Fibroblast of peridontal ligament (primary cell): ENCODE measurements at regions not wholly inside any gene's neighbourhood (a gene's known extent, or its start where the extent isn't known, plus 50 kb on each side); places are given as distances from the start of the nearest gene placed in this dataset.

Source experiments
- DNase-seq: peaks from one replicate; pipeline ENCODE4 v3.0.0-alpha.2; 2010; ENCODE audit errors: extremely low read depth

DNA sequence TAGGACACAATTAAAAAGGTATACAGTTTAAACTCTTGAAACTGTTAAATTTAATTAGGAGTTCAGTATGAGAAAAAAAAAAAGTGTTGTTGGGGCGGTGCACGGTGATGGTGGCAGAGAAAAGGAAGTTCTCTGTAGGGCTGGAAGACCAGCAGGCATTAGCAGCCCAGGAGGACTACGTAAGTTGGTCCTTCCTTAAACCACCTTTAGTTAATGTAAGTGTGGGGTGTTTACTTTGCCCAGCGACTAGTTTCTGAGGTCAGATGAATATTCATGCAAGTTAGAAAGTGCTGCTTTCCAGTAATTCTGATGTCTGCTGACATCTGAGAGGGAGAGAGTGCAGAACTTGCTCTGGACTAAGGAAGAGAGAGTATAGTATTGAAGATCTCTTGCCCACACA is 54.9 kb downstream of the NKX2-1 start:
- no peak for DNase-seq

DNA sequence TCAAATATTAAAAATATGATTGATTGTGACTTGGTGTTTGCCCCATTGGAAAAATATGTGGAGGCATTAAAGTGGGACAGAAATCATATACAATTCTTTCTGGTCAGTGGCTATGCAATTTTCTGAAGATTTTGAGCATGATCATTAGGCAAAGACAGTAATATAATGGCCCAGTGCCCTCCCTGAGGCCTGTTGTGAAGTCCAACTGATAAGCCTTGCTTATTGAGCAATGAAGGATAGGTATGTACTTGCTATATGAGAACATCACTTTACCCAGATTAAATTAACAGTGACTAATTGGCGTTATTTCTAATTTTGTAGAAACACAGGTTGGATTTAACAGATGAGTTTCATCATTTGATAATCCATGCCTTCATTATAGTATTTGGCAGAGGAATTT is 57.1 kb downstream of the NKX2-1 start:
- DNase-seq: no peak

GRCh38 chr14:36455241-36455627 is 64.8 kb downstream of the NKX2-1 start:
- DNase-seq: no peak

DNA sequence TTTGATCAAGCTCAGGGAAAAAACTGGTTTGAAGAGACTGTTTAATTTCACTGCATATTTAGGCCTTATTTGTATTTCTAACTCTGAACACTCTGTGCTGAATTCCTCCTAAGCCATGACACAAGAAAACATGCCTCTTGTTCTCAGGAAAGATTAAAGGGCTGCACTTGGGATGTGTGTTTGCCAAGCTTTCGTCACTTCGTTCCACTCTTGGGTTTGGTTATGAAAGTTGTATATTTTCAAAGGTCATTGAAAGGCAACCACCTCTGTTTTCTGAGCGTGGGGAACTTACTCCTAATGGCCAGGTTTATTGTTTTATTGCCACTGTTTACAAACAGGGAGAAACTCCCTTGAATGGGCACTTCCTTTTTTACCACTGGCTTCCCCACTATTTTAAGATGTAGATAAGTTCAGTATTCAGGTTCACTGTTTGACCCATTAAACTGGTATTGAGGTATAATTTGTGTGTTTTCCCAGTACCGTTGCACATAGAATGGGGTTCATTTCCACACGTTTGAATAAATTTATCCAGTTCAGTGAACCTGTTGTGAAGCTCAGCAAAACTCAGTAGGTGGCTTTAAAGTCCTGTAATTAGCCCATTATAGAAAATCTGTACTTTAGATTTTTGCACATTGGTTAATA is 65.3 kb downstream of the NKX2-1 start:
- no peak for DNase-seq

GRCh38 chr14:36452860-36453259 is 67.2 kb downstream of the NKX2-1 start:
- DNase-seq: no peak

DNA sequence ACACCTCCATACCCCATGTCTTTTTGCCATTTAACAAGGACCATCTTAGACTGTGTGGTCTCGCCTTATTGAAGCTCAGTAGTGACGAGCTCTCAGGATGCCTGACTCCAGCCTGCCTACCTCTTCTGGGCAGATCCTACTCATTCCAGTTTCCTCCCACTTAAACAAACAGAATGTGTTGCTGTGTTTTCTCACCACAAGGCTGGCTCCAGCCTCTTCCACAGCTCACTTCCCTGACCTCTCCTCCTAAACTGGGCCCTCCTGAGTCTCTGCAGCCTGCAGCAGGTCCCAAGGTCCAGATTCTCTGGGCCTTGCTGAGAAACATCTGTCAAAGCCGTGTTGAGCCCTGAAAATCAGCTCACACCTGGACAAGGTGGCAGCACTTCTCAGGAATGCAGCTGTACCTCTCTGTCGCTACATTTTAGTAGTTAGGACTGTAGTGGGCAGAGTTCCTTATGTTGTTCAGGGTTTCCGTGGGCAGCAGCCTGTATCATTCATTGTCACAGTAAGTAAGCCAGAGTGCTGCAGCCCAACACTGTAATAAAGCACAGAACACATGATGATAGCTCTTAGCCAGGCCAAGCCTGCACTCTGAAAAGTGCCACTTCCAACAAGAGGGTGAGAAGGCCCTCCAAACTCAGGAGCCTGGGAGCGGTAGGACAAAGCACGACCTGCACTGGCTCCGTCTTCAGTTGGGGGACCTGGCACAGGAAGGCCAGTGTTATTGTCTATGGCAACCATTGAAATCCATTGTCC is 68.5 kb downstream of the NKX2-1 start:
- DNase-seq: no peak

DNA sequence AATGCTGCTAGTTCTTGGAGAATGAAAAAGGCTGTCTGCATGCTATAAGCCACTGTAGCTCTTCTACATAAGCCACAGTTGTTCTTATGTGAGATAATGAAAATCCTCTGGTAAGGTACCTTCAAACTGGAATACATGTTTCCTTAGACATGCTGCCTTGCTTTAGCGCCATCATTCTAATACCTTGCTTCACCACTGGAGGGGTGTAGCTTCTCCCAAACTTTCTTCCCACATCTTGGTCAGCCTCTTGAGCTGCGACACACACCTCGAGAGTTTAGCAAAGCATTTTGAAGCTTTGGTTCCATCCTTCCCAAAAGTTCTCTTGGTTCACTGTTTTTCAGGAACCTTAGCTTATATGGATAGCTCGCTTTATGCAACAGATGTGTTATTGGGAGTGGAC is 69.5 kb downstream of the NKX2-1 start:
- DNase-seq: no peak

GRCh38 chr14:36449903-36450302 is 70.1 kb downstream of the NKX2-1 start:
- DNase-seq: no peak

DNA sequence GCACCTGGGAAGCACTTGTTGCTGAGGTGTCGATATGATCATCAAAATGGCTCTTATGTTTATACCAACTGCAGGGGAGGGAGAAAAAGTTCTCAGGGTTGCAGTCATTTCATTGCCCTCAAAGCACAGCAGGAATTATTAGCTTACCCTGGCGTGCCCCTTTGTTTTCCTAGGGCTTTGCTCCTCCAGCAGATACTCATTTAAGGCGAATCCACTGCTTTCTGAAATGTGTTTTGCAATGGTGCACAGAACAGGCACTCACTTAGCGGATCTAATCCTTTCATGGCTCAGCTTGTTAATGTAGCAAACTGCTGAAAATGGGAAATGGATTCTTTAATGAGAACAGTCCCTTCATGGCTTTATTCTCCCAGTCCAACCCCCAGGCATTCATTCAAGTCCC is 76.7 kb downstream of the NKX2-1 start:
- DNase-seq: no peak

- no peak for DNase-seq
These were observed 77.2 kb downstream of the NKX2-1 start for GRCh38 chr14:36442824-36443241.

GRCh38 chr14:36441283-36441682 is 78.7 kb downstream of the NKX2-1 start:
- DNase-seq: no peak

DNA sequence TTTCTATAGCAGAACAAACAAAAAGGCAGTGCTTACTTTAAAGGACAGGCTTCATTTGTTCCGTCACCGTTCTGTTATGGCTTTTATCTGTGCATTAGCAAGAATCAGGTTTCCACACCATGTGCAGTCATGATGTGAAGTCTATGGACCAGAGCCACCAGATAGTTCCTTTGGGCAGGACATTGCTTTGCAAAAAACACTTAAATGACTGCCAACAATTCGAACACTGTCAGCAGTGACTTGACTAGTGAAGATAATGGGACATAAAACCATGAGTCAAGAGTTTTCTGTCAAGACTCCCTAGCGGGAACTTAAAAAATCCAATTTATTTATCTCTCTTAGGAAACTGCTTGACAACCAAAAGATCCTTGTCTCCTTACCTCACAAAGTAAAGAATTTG is 80.3 kb downstream of the NKX2-1 start:
- no peak for DNase-seq

GRCh38 chr14:36438883-36439282 is 81.1 kb downstream of the NKX2-1 start:
- no peak for DNase-seq

DNA sequence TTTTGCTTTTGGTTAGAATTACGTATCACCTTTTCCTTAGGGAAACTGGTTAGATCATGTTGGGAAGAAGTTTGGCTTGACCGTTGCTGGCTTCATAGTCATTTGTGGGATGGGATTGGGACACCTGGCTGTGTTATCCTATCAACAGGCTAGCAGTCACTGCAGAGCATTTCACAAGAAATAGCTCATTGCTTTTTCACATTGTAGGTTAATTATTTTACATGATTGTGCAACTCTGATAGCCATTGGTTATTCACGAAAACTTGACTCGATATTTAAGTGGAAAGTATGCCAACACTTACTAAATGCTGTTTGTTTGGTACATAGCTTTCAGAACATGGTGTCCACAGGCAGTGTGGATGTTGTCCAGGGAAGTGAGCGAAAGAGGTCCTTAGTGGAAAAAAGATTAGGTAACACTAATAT is 89.4 kb downstream of the NKX2-1 start:
- DNase-seq: no peak

DNA sequence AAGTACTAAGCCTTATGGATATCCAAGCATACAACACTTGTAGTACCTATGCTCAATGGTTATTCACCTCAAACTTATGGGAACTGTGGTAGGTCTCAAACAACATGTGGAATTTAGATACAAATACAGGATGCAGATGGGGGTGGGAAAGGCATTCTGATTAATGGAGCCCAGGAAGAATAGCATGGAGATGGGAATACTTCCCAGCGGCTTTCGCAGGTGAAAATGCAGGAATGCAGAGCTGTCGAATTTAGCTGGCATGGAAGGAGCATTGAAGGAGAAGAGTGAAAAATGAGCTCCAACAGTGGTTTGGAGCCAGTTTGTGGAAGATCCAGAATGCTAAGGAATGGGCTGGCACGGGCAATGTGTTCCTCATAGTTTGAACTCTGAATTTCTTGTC is 89.9 kb downstream of the NKX2-1 start:
- DNase-seq: no peak

DNA sequence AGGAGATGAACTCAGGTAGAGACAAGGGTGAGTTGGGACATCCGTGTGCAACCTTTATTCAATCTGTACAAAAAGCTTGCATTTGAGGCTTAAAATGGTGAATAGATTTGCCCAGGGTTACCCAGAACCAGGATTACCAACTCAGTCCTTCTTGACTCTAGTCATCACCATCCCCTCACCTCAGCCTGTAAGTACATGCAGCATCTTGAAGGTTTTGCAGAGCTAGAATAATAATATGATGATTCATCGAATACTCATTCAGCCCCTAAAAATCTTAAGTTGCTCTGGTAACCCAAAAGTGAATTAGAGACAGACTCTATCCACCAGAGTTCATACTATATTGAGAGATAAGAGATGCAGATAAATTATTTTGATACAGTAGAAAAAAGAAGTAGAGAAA is 90.3 kb downstream of the NKX2-1 start:
- no peak for DNase-seq

- no peak for DNase-seq
These were observed 91.7 kb downstream of the NKX2-1 start for GRCh38 chr14:36428350-36428749.

DNA sequence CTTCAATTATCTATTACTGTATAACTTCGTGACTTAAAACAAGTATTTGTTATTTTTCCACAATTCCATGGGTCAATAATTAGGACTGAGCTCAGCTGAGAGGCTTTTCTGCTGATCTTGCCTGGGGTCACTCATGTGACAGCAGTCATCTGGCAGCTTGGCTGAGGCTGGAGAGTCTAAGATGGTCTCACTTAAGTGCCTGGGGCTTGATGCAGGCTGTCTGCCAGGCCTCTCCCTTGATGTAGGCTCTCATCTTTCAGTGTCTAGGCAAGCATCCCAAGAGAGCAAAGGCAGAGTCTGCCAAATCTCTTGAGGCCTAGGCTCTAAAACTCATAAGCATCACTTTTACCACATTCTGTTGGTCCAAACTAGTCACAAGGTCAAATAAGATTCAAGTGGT is 93.2 kb downstream of the NKX2-1 start:
- no peak for DNase-seq

DNA sequence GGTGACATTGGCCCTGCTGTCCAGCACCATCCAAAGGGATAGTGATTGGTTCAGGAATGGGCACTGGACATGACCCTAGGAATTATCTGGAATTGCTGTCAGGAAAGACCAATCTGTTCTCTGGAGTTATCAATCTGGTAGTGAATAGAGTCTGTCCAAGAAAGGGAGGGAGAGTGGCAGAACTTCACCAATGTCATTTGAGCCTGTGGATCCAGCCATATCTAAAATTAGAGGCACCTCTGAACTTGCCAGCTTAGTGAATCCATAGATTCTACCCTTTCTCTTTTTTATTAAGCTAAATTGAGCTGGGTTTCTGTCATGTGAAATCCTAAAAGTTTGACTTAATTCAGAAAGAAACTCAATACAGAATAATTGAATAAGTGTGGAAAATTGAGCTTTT is 93.9 kb downstream of the NKX2-1 start:
- DNase-seq: no peak

- DNase-seq: no peak
These were observed 95.4 kb downstream of the NKX2-1 start for GRCh38 chr14:36424478-36425102.

DNA sequence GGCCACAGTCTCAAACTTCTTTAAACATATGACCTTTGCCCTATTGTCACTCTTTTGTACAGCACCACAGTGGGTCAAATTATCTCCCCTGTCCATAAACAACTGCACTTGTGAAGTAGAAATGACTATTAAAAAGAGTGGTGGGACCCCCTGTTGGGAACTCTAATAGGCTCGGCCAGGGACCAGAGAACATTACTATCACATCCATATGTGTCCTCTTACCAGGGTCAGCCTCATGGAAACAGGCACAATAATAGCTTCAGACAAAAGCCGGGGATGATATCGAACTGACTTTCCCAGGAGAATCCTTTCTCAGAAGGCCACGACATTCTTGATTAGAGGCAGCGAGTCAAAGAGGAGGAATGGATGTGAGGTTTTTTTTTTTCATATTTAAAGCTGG is 96.6 kb downstream of the NKX2-1 start:
- DNase-seq: no peak

DNA sequence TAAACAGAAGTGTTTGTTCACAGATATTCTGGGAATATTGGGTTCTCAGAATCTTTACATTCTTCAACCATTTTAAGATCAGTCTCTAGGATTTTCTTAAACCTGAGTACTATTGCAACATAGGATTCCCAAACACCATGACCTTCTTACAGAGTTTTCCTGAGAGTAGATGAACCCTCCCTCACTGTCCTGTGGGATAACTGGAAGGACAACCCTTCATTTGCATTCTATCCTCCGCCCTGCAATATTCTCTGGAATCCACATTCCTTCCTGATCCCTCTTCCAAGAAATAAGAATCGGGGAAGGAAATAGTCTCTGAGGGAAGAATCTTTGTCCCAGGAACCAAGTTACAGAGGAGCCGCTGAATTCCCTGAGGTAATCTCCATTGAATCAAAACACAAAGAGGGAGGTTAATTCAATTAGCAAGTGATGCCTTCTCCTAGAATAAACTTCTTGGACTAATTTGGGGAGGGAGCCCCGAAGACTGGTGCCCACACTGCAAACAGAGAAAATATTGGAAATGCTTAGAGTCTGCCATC is 99.8 kb upstream of the MBIP start:
- no peak for DNase-seq

DNA sequence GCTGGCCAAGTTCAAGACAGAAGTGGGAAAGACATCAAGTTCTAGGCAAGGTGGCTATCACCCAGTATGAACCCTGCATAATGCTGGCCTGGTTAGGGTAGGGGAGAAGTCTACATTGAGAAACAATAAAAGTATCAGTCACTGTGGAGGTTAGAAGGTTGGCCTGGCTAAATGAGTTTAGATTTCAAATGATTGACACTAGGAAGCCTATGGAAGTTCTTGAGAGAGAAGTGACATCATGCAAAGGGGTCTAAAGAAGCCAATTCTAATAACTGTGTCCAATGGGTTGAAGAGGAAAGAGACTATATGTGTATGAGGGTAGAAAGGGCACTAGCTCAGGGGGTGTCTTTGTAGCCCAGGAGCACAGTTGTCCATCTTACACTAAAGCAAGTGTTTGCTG is 98.5 kb upstream of the MBIP start:
- DNase-seq: no peak
